ENCODE measurements at regions not wholly inside any gene's neighbourhood (a gene's known extent, or its start where the extent isn't known, plus 50 kb on each side); places are given as distances from the start of the nearest gene placed in this dataset.

DNA sequence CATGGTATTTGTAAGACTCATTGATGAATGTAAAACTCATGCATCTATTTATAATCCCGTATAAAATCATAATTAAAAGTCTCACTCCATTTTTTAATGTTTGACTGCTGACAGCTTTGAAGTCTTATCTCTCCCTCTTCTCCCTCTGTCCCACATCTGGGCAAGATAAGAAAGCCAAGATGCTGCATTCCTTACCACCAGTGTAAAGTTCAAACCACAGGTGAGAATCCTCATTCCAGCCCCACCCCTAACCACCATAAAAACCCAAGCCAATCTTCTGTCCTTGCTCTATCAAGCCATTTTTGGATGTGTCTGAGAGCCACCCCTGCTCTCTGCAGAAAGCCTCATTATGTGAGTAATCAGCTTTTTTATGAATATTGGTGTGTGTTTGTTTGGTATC, 59.3 kb upstream of the MAGED1 start (continued):
- TF ChIP-seq, protein P1, sequence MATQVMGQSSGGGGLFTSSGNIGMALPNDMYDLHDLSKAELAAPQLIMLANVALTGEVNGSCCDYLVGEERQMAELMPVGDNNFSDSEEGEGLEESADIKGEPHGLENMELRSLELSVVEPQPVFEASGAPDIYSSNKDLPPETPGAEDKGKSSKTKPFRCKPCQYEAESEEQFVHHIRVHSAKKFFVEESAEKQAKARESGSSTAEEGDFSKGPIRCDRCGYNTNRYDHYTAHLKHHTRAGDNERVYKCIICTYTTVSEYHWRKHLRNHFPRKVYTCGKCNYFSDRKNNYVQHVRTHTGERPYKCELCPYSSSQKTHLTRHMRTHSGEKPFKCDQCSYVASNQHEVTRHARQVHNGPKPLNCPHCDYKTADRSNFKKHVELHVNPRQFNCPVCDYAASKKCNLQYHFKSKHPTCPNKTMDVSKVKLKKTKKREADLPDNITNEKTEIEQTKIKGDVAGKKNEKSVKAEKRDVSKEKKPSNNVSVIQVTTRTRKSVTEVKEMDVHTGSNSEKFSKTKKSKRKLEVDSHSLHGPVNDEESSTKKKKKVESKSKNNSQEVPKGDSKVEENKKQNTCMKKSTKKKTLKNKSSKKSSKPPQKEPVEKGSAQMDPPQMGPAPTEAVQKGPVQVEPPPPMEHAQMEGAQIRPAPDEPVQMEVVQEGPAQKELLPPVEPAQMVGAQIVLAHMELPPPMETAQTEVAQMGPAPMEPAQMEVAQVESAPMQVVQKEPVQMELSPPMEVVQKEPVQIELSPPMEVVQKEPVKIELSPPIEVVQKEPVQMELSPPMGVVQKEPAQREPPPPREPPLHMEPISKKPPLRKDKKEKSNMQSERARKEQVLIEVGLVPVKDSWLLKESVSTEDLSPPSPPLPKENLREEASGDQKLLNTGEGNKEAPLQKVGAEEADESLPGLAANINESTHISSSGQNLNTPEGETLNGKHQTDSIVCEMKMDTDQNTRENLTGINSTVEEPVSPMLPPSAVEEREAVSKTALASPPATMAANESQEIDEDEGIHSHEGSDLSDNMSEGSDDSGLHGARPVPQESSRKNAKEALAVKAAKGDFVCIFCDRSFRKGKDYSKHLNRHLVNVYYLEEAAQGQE (IDR thresholded peaks at IDR 0.05; ENCODE audit: borderline replicate concordance) = no peak

DNA sequence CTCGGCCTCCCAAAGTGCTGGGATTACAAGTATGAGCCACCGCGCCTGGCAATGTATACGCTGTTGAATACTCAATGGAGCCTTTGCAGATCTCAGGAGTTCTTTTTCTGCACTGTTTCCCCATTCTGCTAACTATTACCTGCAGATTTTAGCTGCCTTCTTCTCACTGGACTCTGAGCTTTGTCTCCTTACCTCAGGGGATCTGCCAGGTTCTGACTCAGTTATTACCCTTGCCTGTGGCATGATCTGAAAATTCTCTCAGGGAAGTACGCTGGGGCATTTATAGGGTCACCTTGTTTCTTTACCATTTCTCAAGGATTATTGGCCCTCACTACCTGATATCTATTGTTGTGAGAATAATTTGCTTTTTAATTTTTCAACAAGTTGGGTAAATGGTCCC, 56.6 kb upstream of the MAGED1 start:
- H3K4me3 ChIP-seq (ENCODE audit: low read length) = no peak overlapping the region
- H3K9me2 ChIP-seq (ENCODE audit: insufficient read depth, low read length) = no peaks in the 10 kb centered on the region
- no peak overlapping the region for H3K9ac ChIP-seq (ENCODE audit: low read length)
- H2AFZ ChIP-seq (ENCODE audit: low read depth, low read length) = no peak overlapping the region
- H3K36me3 ChIP-seq (ENCODE audit: insufficient read depth, low read length) = no peaks in the 10 kb centered on the region
- TF ChIP-seq, protein P1 (IDR thresholded peaks at IDR 0.05; ENCODE audit: borderline replicate concordance) = no peak
- no peak for TF ChIP-seq RAD21 (conservative IDR thresholded peaks at IDR 0.05)
- H3K4me2 ChIP-seq (ENCODE audit: low read length) = no peak overlapping the region
- H3K79me2 ChIP-seq (replicated peaks; ENCODE audit: insufficient read depth, low read length) = no peaks in the 10 kb centered on the region
- no peaks in the 10 kb centered on the region for H4K20me1 ChIP-seq (ENCODE audit: insufficient read depth)
- H3K27ac ChIP-seq (ENCODE audit: low read length) = no peak overlapping the region
- no peaks in the 10 kb centered on the region for H3F3A ChIP-seq (ENCODE audit: insufficient read depth, low read length, poor library complexity, severe bottlenecking)
- H3K27me3 ChIP-seq (ENCODE audit: insufficient read depth, low read depth, low read length) = no peaks in the 10 kb centered on the region
- H3K9me3 ChIP-seq (ENCODE audit: low read length) = no peaks in the 10 kb centered on the region

DNA sequence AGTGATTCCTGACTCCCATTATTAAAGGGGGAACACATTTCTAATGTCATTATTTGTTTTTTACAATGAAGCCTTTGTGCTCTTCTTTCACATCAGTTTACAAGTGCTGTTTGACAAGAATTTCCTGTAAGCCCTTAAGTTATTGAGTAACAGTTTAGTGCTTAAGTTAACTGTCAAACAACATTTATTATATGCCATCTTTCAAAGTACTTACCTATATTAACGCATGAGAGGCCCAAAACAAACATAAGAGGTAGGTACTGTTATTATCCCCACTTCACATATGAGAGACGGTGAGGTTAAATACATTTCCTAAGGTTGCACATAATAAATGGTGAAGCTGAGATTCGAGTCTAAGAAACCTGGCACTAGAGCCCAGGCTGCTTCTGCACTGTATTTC, 56.0 kb upstream of the MAGED1 start:
- H3K9me2 ChIP-seq (ENCODE audit: insufficient read depth, low read length) = no peaks in the 10 kb centered on the region
- no peak for TF ChIP-seq EZH2 (IDR thresholded peaks at IDR 0.05; ENCODE audit: borderline replicate concordance, insufficient read depth, low read length, poor library complexity, severe bottlenecking)
- TF ChIP-seq, protein P1 (IDR thresholded peaks at IDR 0.05; ENCODE audit: borderline replicate concordance) = no peak
- no peak for TF ChIP-seq RAD21 (conservative IDR thresholded peaks at IDR 0.05)
- no peak for TF ChIP-seq TAF1 (IDR thresholded peaks at IDR 0.05; ENCODE audit: low read depth)
- TF ChIP-seq MXI1 (conservative IDR thresholded peaks at IDR 0.05; ENCODE audit: poor library complexity, severe bottlenecking) = no peak
- TF ChIP-seq POLR2AphosphoS5 (IDR thresholded peaks at IDR 0.05) = no peak
- TF ChIP-seq EP300 (conservative IDR thresholded peaks at IDR 0.05; ENCODE audit: poor library complexity, severe bottlenecking) = no peak
- TF ChIP-seq, protein P2, sequence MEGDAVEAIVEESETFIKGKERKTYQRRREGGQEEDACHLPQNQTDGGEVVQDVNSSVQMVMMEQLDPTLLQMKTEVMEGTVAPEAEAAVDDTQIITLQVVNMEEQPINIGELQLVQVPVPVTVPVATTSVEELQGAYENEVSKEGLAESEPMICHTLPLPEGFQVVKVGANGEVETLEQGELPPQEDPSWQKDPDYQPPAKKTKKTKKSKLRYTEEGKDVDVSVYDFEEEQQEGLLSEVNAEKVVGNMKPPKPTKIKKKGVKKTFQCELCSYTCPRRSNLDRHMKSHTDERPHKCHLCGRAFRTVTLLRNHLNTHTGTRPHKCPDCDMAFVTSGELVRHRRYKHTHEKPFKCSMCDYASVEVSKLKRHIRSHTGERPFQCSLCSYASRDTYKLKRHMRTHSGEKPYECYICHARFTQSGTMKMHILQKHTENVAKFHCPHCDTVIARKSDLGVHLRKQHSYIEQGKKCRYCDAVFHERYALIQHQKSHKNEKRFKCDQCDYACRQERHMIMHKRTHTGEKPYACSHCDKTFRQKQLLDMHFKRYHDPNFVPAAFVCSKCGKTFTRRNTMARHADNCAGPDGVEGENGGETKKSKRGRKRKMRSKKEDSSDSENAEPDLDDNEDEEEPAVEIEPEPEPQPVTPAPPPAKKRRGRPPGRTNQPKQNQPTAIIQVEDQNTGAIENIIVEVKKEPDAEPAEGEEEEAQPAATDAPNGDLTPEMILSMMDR (IDR thresholded peaks at IDR 0.05; ENCODE audit: poor library complexity, severe bottlenecking) = no peak
- TF ChIP-seq SMC3 (conservative IDR thresholded peaks at IDR 0.05; ENCODE audit: poor library complexity) = no peak
- H4K20me1 ChIP-seq (ENCODE audit: insufficient read depth) = no peaks in the 10 kb centered on the region
- no peaks in the 10 kb centered on the region for H3K9me3 ChIP-seq (ENCODE audit: low read length)
- H3K4me3 ChIP-seq (ENCODE audit: low read length) = no peak overlapping the region
- H3K27me3 ChIP-seq (ENCODE audit: insufficient read depth, low read depth, low read length) = no peaks in the 10 kb centered on the region
- H3K9ac ChIP-seq (ENCODE audit: low read length) = no peak overlapping the region
- H3F3A ChIP-seq (ENCODE audit: insufficient read depth, low read length, poor library complexity, severe bottlenecking) = no peaks in the 10 kb centered on the region
- H3K36me3 ChIP-seq (ENCODE audit: insufficient read depth, low read length) = no peaks in the 10 kb centered on the region
- no peak overlapping the region for H2AFZ ChIP-seq (ENCODE audit: low read depth, low read length)
- H3K27ac ChIP-seq (ENCODE audit: low read length) = no peak overlapping the region
- H3K4me2 ChIP-seq (ENCODE audit: low read length) = no peak overlapping the region
- no peaks in the 10 kb centered on the region for H3K79me2 ChIP-seq (replicated peaks; ENCODE audit: insufficient read depth, low read length)

Data from neural cell (in vitro differentiated cells).